Right forelimb (tissue), 1 donor: ENCODE measurements at regions not wholly inside any gene's neighbourhood (a gene's known extent, or its start where the extent isn't known, plus 50 kb on each side); places are given as distances from the start of the nearest gene placed in this dataset.

Experiments
- DNase-seq: peaks from one replicate; pipeline ENCODE4 v3.0.0-alpha.2; 2018

DNA sequence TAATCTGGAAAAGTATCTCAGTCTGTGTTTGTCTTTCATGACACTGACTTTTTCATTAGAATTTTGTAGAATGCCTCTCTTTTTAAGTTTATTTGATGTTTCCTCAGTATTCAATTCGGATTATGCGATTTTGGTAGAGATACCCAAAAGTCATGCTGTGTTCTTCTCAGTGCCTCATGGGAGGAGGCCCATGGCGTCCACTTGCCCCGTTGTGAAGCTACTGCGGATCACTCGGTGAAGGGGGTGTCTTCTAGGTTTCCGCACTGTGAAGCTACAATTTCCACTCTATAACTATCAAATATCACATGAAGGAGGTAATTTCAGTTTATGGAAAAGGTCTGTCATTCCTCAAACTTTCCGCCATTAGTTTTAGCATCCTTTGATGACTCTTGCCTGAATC is 794.0 kb downstream of the TBC1D22A start:
- DNase-seq, result no peak

DNA sequence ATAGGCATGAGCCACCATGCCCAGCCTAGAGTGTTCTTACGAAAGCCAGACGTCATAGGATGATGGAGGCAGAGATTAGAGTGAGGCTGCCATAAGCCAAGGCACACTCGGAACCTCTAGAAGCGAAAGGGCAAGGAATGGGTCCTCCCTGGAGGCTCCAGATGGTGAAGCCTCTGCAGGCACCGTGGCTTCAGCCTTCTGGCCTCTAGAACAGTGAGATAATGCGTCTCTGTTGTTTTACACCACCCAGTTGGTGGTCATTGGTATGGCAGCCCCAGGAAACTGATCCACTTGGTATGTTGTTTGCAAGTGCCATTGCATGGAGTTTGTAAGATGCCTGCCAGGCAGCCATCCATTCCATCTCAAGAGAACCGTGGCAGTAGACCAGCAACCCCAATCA is 791.0 kb downstream of the TBC1D22A start:
- DNase-seq, result peak; percentile 5

DNA sequence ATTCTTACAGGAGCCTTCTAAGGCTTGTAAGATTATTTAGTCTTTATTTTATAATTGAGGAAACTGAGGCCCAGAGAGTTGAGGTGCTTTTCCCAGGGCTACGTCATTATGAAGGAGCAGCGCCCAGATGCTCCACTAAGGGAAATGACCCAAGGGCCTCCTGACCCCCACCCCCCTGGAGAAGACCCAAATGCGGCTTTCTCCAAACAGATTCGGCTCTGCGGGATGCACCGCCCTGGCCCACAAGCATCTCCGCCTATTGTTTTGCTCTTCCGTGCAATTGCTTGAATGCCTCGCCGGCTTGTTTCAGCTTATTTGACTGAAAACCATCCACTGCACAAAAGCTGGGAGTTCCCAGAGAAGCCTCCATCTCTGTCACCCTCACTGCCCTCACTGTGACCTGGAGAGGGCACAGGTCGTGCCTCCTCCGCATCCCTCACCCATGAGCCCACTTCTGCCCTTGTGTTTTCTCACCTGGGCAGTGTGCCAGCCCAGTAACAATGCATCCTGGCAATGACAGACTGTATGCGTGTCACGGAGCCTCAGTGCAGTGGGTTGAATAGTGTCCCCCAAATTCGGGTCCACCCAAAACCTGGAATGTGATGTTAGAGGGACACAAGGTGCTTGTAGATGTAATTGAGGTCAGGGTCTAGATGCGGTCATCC is 790.2 kb downstream of the TBC1D22A start:
- DNase-seq, result peak; percentile 10

DNA sequence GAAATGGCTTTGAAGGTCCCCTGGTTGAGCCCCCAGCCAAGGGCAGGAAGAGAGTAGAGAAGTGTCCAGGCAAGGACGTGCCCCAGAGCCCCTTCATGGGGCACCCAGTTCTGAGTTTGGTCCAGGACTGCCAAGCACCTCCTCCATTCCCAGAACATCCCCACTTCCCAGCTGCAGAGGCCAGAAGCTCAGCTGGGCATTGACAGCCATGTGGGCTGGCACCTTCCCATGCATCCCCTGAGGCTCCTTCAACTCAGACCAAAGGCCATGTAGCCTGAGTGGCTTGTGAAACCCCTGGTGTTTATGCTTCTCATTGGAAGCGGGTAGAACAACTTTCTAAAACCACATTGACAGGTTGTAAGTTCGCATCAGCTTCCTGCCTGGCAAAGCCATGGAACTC is 789.6 kb downstream of the TBC1D22A start:
- DNase-seq, result peak; percentile 3

DNA sequence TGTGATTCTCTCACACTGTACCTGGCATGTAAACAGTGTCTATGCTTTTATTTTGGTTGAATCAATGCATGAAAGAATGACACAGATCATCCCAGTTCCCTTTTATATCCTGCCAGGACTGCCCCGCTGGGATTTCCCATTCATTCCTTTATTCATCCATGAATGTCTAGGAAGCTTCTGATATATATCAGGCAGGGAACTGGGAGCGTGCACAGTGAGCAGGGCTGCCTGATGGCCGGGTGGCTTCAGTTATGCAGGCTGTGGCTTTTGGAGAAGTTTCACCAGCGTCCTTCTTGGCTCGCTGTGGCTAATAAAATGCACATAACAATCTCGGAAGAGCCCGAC is 789.0 kb downstream of the TBC1D22A start:
- DNase-seq, result peak; percentile 12

DNA sequence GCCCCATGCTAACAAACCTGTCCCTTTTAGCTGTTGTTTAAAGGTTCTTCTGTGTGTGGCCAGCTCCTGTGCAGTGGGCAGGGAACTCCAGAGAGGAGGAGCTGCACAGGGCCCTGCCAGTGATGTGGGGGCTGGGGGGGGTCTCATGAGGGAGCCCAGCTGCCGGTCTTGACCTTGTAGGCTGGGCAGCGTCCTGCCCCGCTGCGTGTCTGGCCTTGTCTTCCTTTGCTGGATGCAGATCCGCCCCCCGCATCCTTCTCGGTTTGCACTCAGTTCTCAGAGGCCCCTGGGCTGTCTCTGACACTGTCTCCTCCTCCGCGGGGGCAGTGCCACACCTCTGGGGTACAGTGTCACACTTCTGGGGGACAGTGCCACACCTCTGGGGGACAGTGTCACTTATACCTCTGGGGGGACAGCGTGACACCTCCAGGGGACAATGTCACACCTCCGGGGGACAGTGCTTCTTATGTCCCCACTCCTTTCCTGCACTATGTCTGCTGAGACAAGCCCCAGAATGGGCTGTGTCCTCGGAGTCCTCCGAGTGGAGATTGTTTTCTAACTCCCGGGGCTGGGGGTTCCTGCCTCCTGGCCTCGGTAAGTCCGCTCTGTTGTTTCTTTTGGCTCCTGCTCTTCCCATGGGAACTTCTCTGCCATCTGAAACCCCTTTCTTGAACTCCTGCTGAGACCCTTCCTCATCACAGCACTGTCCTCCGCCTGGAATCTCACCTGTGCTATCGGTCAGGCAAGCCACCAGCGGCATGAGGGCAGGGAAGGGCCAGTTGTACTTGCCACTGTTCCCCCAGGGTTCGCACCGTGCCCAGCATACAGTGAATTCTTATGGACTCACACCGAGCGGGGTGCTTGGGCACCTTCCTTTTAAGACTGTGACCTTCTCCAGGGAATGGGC is 788.3 kb downstream of the TBC1D22A start:
- peak; percentile 15 for DNase-seq

DNA sequence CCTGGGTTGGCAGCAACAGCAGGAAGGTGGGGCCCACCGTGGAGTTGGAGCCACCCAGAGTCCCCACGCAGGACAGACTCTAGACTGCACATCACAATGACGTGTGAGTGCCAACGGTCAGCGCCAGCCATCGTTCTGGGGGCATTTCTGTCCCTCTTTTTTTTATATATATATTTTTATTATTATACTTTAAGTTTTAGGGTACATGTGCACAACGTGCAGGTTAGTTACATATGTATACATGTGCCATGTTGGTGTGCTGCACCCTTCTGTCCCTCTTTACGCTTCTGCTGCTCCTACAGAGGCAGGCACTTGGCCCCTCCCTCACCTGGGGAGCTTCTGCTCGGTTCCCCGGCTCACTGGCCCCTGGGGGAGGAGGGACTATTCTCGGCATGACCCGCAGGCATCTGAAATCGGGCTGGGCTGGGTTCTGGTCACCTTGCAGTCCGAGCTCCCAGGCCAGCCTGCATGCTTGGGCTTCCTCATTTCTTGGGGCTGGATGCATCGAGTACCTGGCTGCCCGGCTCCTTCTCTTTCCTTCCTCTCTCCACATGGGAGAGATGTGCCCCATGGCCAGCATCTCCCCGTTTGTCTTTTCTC is 787.4 kb downstream of the TBC1D22A start:
- DNase-seq, result no peak

DNA sequence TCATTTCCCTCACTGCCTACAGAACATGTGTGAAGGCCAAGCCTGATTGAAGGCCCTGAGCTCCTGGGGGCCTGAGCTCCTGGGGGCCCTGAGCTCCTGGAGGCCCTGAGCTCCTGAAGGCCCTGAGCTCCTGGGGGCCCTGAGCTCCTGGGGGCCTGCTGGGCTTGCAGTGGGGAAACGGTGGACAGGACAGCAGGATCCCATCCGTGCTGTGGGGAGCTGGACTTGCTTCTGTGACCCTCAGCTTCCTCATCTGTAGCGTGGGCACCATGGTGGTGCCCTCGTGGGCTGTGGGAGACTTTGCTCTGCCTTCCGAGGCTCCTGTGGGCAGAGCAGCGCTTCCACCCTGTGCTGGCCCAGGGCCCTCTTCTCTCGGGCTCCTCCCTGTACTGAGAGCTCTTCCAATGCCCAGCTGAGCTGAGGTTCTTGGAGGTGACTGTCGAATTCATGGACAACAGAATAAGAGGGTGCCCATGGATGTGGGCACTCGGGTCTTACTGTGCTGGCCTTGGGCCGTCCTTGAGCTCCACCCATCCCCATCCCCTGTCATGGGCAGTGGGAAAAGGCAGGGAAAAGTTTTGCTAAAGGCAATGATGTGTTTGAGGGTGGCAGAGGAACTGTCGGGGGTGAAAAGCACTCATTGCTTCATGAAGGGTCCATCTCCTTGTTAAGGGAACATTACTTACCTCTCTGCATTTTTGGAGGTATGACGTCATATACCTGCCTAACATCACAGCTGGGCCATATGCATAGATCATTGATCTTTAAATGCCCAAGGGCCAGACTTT is 786.7 kb downstream of the TBC1D22A start:
- no peak for DNase-seq

DNA sequence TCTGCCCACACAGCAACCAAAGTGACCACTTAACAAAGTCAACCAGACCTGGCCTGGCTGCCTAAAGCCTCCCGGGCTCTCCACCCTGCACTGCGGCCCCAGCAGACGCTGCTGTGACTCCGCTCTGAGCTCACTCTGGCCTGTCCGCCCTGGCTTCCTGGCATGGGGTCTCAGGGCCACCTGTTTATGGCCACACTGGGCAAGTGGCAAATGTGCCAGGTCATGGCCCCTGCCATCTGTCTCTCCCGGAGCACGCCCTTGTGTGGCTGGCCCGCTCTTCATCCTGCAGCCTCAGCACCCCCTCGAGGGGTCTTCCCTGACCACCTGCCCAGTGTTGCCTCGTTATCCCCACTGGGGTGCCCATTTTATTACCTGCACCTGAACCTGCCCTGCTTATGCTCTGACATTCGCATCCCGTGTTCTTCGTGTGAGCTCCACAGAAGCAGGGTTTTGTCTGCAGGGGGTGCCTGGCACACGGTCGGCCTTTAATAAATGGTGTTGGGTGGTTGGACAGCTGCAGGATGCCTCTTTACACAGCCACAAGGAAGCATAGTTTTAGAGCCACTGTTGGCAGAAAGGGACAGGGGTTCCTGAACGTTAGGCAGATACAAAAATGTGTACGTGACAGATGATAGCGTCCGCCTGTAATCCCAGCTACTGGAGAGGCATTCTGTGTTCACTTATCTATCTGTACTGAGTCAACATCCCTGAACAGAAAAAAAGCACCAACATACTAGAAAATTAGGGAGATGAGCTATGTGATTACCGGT is 785.6 kb downstream of the TBC1D22A start:
- no peak for DNase-seq

DNA sequence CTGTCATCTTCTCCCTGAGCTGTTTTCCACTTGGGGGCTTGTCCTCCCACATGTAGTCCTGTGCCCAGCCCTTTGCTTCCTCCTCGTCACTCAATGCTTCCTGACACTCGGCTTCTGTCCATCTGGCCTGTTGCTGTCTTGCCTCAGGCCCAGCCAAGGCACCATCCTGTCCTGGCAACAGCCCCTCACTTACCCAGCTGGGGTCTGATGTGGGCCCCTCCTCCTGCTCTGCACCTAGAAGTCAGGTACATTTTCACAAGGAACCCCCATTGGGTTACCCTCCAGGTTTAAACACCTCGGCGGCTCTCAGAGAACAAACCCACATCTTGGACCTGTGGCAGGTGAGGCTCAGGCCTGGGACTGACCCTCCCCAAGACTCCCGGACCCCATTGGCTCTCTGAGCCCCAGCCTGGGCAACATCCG is 784.8 kb downstream of the TBC1D22A start:
- DNase-seq, result no peak

DNA sequence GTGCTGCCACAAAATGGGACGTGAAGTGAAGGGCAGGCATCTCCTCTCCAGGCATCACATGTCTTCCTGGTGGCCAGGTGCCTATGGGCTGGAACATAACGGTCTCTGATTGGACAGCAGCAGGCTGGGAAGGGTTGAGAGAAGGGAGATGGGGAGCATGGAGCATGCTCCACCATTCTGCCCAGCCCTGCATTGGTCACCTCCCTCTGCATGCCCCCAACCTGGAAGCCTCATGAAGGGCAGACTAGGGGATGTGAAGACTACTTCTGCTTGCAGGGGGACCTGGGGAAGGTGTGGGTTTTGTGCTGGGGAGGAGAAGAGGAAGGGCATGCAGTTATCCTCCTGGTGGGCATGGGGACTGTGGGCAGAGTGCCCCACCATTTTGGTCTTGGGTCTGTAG is 782.2 kb downstream of the TBC1D22A start:
- no peak for DNase-seq

DNA sequence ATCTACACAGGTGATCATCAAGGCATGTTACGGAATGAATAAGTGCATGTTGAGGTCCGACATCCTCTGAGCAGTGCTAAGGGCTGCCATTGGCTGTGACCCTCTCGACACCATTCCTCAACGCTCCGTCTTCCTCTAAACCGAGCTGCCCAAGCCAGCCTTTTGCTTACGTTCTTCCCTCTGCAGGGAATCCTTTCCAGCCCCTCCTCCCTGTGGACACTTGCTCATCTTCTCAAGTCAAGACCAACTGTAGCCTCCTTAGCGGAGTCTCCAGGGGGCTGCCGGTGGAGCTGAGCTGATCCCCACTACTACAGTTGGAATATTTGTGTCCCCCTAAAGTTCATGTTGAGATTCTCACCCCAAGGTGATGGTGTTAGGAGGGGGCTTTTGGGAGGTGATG is 781.0 kb downstream of the TBC1D22A start:
- DNase-seq, result no peak

DNA sequence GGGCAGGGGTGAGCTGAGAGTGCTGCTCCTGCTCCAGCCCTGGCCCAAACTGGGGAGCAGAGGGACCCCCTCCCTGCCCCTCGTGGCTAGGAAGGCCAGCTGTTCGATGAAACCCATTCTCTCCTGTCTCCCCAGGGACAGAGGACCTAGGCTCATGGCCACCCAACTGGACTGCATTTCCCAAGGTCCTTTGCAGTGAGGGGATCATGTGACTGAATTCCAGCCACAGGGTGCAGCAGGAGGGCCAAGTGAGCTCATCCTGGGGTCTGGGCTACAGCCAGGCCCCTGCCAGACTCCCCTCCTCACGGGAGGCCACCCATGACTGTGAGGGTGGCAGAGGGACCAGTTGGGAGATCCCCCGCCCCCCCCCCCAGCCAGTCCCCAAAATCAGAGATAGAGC is 777.6 kb downstream of the TBC1D22A start:
- DNase-seq, result no peak

DNA sequence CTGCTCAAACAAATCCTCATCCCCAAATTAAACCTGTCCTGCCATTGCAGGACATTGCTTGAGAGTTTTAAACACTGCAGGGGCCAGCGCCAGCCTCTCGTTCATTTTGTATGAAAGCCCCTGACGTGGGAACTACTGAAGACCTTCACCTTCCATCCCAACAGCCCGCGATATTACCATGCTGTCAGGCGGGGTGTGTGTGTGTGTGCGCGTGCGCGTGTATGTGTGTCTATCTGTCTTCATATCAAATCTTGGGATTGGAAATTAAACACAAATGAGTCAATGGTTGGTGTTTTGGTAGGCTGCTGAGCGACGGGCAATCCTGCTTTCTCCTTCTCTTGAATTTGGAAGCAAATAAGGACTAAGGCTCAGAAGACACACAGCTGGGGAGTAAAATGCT is 776.9 kb downstream of the TBC1D22A start:
- no peak for DNase-seq

DNA sequence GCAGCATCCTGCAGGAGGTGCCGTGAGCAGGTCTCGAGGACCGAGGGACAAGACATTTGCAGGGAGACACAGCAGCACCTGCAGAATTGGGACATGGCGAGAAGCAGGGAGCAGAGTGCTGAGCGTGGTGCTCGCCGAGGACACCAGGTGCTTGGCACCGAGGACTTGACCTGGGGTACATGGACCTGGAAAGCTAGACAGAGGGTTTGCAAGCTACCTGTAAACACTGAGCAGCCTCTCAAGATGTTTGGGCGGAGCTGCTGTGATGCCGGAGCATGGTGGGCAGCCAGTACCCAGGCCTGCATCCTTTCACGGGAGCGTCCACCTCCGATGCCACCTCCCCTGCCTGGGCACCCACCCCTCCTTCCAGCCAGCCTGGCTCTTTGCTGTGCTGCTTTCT is 773.2 kb downstream of the TBC1D22A start:
- DNase-seq, result no peak

DNA sequence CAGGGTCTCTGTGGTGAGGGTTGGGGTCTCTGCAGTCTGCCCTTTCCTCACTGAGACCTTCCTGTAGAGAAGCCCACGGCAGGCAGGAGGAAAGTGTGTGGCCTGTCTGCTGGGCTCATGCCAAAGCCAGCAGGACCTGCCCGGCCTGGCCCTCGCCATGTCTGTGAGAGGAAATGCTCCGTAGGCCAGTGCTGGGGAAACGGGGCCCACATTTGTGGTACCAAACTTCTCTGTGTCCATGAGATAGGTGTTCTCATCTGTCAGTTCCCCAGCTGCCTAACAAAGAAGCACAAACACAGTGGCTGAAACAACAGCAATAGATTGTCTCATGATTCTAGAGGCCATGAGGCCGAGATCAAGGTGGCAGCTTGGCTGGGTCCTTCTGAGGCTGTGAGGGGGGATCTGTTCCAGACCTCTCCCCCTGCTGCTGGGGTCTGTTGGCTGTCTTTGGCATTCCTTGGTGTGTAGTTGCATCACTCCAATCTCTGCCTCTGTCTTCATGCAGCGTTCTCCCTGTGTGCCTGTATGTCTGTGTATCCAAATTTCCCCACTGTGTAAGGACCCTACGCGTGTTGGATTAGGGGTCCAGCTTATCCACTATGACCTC is 772.5 kb downstream of the TBC1D22A start:
- no peak for DNase-seq

DNA sequence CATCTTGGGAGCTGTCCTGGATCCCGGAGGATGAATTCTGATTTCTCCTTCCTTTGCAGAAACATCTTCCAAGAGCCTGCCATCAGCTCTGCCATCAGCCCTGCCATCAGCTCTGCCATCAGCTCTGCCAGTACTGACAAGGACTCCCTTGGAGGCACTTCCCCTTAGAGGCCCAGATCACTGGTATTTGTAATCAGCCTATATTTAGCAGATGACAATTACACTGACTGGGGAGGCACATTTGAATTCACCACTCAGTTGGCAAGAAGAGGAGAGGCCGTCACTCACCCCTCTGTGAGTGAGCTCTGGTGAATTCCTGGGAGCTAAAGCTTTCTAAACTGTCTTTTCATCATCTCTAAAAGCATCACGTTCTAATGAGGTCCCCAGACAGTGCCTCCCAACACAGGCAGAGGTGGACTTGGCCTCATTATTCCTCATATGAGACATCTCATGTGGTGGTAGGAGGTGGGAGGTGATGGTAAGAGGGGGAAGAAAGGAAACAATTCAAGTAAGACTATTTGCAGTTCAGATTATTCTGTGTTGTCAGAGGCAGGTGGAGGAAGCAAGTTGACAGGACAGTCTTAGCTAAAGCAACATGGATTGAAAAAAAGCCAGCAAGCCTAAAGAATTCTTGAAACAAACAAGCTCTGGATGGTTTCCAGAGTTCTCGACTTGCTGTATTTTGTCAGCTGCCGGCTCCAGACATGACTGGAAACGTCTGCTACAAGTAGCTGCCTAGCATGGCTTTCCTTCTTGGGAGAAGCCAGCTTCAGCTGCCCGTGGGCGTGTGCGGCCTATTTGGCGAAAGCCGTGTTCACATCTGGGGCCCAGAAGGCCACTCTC is 771.7 kb downstream of the TBC1D22A start:
- peak; percentile 48 for DNase-seq

DNA sequence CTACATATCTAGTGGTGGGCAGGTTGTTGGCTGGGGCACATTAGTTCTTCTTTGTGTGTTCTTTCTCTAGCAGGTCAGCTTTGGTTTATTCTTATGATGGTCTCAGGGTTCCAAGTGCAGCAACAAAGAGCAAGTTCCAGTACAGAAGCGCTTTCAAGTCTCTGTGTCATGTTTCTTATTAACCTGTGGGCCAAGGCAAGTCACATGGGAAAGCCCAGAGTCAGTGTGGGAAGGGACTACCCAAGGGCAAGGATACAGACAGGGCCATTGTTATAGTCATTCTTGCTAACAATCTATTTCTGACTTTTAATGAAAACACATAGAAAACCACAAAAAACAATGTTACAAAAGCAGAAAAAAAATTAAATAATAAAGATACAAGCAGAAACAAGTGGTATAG is 754.6 kb downstream of the TBC1D22A start:
- no peak for DNase-seq

DNA sequence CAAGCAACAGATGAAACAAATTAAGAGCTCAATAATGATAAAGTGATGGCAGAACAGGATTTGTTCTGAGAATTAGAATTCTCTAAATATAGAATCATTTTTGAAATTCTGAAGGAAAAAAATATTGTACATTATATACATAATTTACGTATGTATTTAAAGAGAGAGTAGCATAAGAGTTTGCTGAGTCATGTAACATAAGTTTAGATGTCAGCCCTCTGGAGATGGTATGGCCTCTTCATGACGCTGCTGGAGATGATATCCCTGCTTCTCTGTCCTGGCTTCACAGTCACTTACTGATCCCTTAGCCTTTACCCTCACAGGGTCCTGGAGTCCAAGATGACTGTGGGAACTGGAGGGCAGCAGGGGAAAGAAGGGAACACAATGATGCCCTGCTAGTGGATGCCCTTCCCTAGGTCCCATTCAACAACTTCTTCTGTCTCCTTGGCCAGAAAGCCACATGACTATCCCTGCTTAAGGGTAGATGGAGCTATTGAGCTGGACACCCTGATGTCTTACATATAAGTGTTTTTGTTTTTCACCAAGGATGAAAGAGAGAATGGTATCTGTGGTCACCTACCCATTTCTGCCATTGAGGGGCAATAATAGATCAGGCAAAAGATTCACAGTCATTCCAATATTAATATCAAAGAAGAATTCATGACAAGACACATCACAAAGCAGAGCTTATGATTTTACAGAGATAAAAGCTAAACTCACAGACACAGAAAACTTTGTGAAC is 753.1 kb downstream of the TBC1D22A start:
- DNase-seq, result no peak

DNA sequence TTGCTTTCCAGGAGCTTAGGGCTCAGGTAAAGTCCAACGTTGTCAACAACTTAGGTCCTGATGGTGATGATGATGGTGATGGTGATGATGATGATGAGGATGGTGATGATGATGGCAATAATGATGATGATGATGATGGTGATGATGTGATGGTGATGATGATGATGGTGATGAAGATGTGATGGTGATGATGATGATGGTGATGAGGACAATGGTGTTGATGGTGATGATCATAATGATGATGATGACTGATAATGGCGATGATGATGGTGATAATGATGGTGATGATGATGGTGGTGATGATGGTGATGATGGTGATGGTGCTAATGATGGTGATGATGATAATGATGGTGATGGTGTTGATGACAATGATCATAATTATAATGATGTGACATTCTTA is 750.2 kb downstream of the TBC1D22A start:
- no peak for DNase-seq
